Endothelial cell of umbilical vein (primary cell): ENCODE measurements at regions not wholly inside any gene's neighbourhood (a gene's known extent, or its start where the extent isn't known, plus 50 kb on each side); places are given as distances from the start of the nearest gene placed in this dataset.

ENCODE experiments used
- BruUV-seq: library from RNA; stranded (reverse); fragments of 400-500 nt; replicated peaks from 2 replicates; lab custom pipeline; 2021; lab: Mats Ljungman, UMichigan
- CTCF ChIA-PET: fragments of 300-600, 350-600 bp; sonication (Branson Sonifier 250); formaldehyde crosslinking; loops from one replicate; lab custom pipeline; 2021; ENCODE audit warnings: antibody characterized with exemption, inconsistent platforms; lab: Charles Lee
- POLR2A ChIA-PET: fragments of 300-600, 350-600 bp; sonication (Branson Sonifier 250); formaldehyde crosslinking; loops from one replicate; lab custom pipeline; 2021; ENCODE audit warnings: antibody characterized with exemption, inconsistent platforms; lab: Charles Lee
- DNase-seq: peaks from one replicate; pipeline ENCODE4 v3.0.0-alpha.2; 2011; ENCODE audit warnings: low read depth, low spot score
- FAIRE-seq: peaks from 2 replicates; lab custom pipeline; 2011; peaks lifted over from hg19 to GRCh38; lab: Jason Lieb, UNC
- H2AFZ ChIP-seq: 2 replicates; pipeline ENCODE4 v1.6.0; 2012; ENCODE audit warnings: low read depth, low read length, control low read depth, inconsistent platforms
- H3K27ac ChIP-seq: 2 replicates; pipeline ENCODE4 v1.5.1; 2011; ENCODE audit warnings: low read depth, mild to moderate bottlenecking, control low read depth, low read length, moderate library complexity; ENCODE audit not compliant: insufficient read depth
- H3K27me3 ChIP-seq, 2 experiments: 2 replicates each; pipeline versions ENCODE4 v1.6.0 to v1.6.1; 2011; ENCODE audit warnings: low read length in 2 of 2, mixed read lengths in 1 of 2; ENCODE audit not compliant: control insufficient read depth in 2 of 2, insufficient read depth in 2 of 2
- H3K36me3 ChIP-seq, 2 experiments: 2 replicates in 1 of 2; 3 replicates in 1 of 2; pipeline ENCODE4 v1.5.1; 2011; ENCODE audit warnings: low read length in 2 of 2, mild to moderate bottlenecking in 1 of 2, moderate library complexity in 1 of 2; ENCODE audit not compliant: control insufficient read depth in 2 of 2, insufficient read depth in 2 of 2; ENCODE audit errors: extremely low read depth in 1 of 2
- H3K4me1 ChIP-seq: 3 replicates; pipeline ENCODE4 v1.5.1; 2011; ENCODE audit warnings: mild to moderate bottlenecking, low read length; ENCODE audit not compliant: control insufficient read depth, insufficient read depth; ENCODE audit errors: extremely low read depth
- H3K4me2 ChIP-seq: 2 replicates; pipeline ENCODE4 v1.6.1; 2011; ENCODE audit warnings: low read length, control low read depth, mixed read lengths; ENCODE audit not compliant: insufficient read depth
- H3K4me3 ChIP-seq, 3 experiments: fragments of 200-600 bp in 1 of 3; sonication (generic), shearing (Covaris generic) in 1 of 3; replicated peaks in 1 of 3; 2 replicates each; pipeline ENCODE4 v1.5.1; 2011 to 2016; ENCODE audit warnings: control low read depth in 3 of 3, low read length in 3 of 3, mild to moderate bottlenecking in 2 of 3, inconsistent platforms in 1 of 3, low read depth in 1 of 3, moderate library complexity in 1 of 3; ENCODE audit not compliant: insufficient read depth in 1 of 3
- H3K79me2 ChIP-seq: 2 replicates; pipeline ENCODE4 v1.6.0; 2012; ENCODE audit warnings: low read length, inconsistent platforms; ENCODE audit not compliant: control insufficient read depth, insufficient read depth
- H3K9ac ChIP-seq: replicated peaks from 2 replicates; pipeline ENCODE3; 2011; ENCODE audit warnings: low read length, control low read depth; ENCODE audit not compliant: insufficient read depth; ENCODE audit errors: extremely low read depth
- H3K9me1 ChIP-seq: replicated peaks from 3 replicates; pipeline ENCODE4 v1.6.0; 2011; ENCODE audit warnings: mild to moderate bottlenecking, low read length; ENCODE audit not compliant: control insufficient read depth, insufficient read depth; ENCODE audit errors: extremely low read depth
- H3K9me3 ChIP-seq: replicated peaks from 2 replicates; pipeline ENCODE4 v1.5.1; 2012; ENCODE audit warnings: low read length, inconsistent platforms; ENCODE audit not compliant: control insufficient read depth, insufficient read depth
- H4K20me1 ChIP-seq: replicated peaks from 2 replicates; pipeline ENCODE3; 2011; ENCODE audit warnings: mild to moderate bottlenecking, low read length; ENCODE audit not compliant: control insufficient read depth, insufficient read depth; ENCODE audit errors: extremely low read depth
- EZH2 ChIP-seq: IDR thresholded peaks from 2 replicates; pipeline ENCODE4 v1.6.1; 2012; ENCODE audit warnings: borderline replicate concordance, low read depth, mild to moderate bottlenecking, moderate library complexity, low read length, inconsistent platforms; ENCODE audit not compliant: severe bottlenecking
- JUN ChIP-seq: IDR thresholded peaks from 2 replicates; pipeline ENCODE4 v1.6.1; 2011; ENCODE audit warnings: borderline replicate concordance, low read depth; ENCODE audit not compliant: insufficient read length, insufficient read depth
- dilution Hi-C: fragments of 300-500 bp; cut with MboI; formaldehyde crosslinking; loops from one replicate; pipeline ENCODE4 v1.15.0; 2019; ENCODE audit warnings: low sequenced_read_pairs; ENCODE audit not compliant: extremely low pct_ligation_motif_present
- intact Hi-C: fragments of 100-400 bp; cut with micrococcal nuclease; formaldehyde crosslinking; loops from one replicate; pipeline ENCODE4 v1.10.0; 2022

GRCh38 chr17:53942898-53943297 lies 120.2 kb downstream of the KIF2B start:
- ChIA-PET CTCF (no interaction called here), POLR2A (no interaction called here)
- dilution Hi-C loops (no loop called here), intact Hi-C loops (no loop called here)
- no peak overlapping the region for H2AFZ ChIP-seq
- no peaks in the 10 kb centered on the region for H3K27me3 ChIP-seq
- no peaks in the 10 kb centered on the region for H3K36me3 ChIP-seq
- no peak overlapping the region for H3K9ac ChIP-seq
- no peak overlapping the region for H3K4me2 ChIP-seq
- peaks cover 3% of the 10 kb centered on the region for H3K9me3 ChIP-seq
- no peak for TF ChIP-seq EZH2
- H3K9me1 ChIP-seq: no peaks in the 10 kb centered on the region
- BruUV-seq: no TSS peak
- no peaks in the 10 kb centered on the region for H3K79me2 ChIP-seq
- no peak for DNase-seq
- no peaks in the 10 kb centered on the region for H4K20me1 ChIP-seq
- no peak for FAIRE-seq
- H3K4me3 ChIP-seq: no peak overlapping the region
- H3K4me1 ChIP-seq: no peaks in the 10 kb centered on the region
- H3K27ac ChIP-seq: no peak overlapping the region

- dilution Hi-C loops: no loop called here
- intact Hi-C loops: no loop called here
- Histone ChIP-seq H3K9me3 (peaks cover 5% of the 10 kb centered on the region), H3K27ac (no peak overlapping the region), H3K27me3 (no peaks in the 10 kb centered on the region), H3K9ac (no peak overlapping the region), H3K4me3 (no peak overlapping the region), H3K79me2 (no peaks in the 10 kb centered on the region), H3K4me1 (no peaks in the 10 kb centered on the region), H3K4me2 (no peak overlapping the region), H3K9me1 (no peaks in the 10 kb centered on the region), H2AFZ (no peak overlapping the region), H4K20me1 (no peaks in the 10 kb centered on the region), H3K36me3 (no peaks in the 10 kb centered on the region)
- ChIA-PET CTCF (no interaction called here), POLR2A (no interaction called here)
- no TSS peak for BruUV-seq
- no peak for TF ChIP-seq JUN
- DNase-seq: no peak
- no peak for FAIRE-seq
Observed at GRCh38 chr17:53948323-53948722, 125.6 kb downstream of the KIF2B start.
